HG02981 (cell line): ENCODE measurements at regions not wholly inside any gene's neighbourhood (a gene's known extent, or its start where the extent isn't known, plus 50 kb on each side); places are given as distances from the start of the nearest gene placed in this dataset.

Source experiments
- ATAC-seq: cut with Tn5 transposase; IDR thresholded peaks from one replicate; pipeline ENCODE4 v1.9.1; 2021; ENCODE audit warnings: mild to moderate bottlenecking, moderate library complexity; ENCODE audit not compliant: unreplicated experiment

DNA sequence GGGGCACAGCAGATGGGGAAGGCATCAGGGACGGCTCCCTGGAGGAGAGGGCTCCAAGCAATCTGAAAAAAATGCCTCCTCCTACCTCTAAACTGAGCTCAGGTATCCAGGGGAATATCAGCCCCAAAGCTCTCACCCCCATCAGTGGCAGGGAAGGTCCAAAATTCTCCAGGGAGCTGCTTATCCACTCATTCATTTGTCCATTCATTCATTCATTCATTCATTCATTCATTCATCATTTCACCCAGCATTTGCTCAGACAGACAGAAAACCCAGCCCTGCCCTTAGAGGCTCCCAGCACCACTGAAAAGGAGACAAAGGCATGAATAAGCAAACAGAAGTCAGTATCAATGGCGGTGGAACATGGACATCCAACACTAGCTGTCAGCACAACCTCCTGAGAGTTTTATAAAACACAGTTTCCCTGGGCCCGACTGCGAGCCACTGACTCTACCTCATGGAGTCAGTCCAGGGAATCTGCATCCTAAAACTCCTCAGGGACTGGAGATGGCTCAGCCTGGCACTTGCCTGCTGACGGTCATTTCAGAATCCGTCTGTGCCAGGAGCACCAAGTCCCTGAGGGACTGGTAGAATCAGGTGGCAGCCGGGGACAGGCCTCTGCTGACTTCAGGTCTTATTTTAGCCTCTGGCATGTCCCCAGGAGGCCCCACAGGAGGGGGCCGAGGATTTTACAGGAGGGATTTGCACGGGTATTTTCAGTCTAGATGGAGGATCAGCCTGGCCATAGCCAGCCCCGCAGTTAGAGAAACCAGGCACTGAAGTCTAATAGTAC is 164.6 kb downstream of the MN1 start:
- ATAC-seq = no peak

DNA sequence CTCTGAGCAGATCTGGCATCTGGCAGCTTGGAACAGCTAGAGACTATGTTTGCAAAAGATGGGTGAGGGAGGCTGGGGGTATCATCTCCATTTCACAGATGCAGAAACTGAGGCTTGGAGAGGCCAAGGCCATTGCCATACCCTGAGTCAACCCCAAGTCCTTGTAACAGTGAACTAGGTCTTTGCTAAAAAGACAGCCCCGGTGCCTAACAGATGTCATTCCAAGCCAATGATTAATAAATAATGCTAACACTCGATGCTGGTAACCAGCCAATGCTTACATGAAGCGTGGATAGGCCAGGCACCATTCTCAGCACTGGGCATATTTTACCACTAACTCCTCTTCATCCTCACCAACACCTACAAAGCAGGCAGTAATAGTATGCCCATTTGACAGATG is 164.0 kb downstream of the MN1 start:
- ATAC-seq = no peak

DNA sequence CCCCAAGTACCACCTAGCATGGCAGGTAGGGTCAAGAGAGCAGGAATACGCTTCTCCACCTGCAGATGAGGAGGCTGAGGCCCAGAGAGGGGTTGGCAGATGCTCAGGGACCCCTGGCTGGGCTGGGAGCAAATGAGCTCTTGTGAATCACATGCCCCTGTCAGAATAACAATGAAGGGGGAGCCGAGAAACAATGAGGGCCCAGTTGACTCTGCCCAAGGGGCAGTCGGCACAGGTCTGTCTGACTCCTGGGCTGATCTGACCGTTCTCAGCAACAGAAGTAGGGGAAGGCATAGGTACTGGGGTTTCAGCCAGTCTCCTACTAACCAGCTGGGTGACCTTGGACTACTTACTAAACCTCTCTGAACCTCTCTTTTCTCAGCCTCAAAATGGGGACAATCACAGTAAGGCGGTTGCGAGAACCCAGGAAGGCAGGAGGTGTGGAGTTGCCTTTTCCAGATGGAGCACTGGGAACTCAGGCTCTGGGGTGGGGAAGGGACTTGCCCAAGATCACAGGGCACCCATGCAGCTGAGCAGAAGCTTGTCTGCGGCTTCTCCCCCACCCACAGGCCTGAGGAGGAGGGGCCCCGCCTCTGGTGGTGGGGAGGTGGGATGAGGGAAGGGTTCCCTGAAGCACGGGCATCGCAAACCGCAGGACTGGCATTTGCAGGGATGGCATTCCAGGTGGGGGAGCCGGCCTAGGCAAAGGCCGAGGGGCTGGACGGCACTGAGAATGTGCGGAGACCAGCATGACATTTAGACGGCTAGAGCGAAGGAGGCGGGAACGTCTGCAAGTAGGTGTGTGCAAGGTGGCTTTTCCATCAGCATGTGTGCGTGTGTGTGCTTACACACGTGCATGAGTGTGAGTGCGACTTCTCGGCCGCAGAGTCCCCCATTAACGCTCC is 163.0 kb downstream of the MN1 start:
- no peak for ATAC-seq

DNA sequence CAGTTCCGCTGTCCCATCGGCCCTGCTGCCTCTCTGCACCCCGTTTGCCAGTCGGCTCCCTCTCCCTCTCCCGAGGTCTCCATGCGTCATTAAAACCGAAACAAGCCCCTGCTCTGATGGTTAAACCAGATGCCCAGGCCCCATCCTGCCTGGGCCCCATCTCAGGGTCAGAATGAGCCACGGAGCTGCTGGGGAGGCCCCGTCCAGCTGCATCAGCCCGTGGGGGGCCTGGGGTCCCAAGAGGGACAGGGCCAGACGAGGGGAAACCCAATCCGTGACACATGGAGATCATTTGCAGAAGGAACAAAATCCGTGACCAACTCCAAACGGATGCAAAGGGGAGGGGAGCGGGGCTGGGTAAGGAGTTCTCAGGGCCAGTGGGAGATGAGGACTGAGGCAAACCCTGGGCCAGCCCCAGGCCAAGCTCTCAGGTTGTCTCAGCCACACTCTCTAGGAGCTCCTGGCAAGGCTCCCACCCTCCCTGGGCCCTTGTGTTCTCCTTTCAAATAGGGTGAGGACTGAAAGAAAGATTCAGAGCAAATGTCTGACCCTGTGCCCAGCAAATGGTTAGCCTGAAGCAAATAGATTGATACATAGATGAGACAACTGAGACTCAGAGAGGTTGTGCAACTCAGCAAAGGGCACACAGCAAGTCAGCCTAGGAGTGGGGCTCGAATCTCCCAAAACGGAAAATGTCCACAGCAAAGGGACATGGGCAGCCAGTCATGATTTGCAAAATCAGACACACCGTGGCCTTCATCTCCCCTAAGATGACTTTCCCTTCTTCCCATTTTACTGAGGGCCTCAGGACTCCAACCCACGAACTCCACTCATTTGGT is 162.1 kb downstream of the MN1 start:
- no peak for ATAC-seq

DNA sequence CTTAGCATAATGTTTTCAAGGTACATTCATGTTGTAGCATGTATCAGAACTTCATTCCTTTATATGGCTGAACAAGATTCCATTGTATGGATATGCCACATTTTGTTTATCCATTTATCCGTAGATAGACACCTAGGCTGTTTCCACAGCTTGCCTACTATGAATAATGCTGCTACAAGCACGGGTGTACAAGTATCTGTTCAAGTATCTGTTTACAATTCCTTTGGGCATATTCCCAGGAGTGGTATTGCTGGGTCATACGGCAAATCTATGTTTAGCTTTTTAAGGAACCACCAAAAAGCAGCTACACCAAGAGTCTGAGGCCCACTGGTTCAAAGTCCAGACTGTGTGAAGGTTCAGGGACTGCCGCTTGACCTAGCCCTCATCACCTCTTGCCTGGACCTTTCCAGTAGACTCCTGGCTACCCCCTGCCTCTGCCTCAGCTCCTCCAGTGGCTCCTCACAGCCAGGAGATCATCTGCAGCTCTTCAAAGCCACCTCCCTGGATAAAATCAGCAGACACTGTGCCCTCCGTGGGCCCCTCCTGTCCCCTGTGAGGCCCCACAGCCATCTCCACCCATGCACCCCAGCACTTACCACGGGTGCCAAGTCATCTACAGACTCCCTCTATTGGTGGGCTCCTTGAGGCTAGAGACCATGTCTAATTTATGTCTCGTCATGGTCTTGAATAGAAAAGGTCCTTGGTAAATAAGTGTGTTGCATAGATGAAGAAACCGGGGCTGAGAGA is 160.3 kb downstream of the MN1 start:
- no peak for ATAC-seq

DNA sequence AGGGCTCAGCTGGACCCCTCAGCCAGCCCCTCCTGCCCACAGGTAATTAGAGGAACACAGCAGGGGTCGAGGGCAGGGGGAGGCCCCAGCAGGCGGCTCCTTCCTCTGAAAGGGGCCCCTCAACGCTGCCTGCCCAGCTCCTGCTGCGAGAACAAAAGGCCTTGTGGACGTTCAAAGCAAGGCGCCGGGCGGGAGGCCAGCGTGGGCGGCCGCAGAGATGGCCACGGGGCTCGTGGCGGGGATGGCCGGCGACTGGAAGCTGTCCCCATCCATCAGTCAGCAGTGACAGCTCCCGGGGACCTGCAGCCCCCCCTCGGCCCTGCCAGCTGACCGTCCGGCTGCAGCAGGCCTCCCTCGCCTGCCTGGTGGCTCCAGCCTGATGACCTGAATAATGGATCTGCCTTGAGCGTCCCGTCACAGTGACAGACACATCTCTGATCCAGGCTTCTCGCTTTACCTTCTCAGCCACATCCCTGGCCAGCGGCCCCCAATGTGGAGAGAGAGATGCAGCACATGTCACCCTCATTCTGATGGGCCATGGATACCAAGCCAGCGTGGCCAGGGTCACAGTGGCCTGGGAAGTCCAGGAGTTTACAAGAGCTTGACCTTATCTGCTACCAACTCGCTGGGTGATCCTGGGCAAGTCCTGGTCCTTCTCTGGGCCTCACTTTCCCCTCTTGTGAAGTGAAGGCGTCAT is 159.3 kb downstream of the MN1 start:
- ATAC-seq = no peak

DNA sequence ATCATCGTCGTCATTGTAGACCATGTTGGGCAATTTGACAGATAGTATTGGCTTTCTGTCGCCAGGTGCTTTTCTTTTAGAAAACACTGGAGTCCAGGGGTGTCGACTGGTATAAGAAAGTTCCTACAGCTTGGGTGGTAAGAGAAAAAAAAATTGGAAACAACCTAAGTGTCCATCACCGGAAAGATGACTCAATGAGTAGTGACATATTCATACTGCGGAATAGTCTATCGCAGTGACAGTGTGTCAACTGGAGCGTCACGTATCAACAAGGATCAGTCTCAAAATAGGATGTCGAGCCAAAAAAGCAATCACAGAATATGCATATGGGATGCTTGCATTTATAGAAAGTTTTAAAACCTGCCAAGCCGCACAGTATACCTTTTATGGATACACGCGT is 157.6 kb downstream of the MN1 start:
- ATAC-seq = no peak

DNA sequence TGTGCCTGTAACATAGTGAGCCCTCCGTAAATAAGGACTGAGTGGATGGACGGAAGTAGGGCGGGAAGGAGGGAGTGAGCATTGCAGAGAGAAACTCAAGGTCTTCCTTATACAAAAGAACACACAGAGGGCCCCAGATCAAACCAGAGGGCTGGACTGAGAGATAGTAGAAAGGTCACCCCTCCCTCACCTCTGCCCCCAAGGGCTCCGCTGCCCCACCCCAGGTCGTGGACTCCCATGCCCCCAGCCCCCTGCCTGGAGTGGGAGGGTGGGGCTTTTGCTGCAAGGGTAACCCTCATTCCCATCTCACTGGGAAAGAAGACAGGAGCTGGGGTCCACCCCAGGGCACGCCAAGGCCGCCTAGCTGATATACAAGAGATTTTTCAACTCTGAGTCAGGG is 157.0 kb downstream of the MN1 start:
- no peak for ATAC-seq

DNA sequence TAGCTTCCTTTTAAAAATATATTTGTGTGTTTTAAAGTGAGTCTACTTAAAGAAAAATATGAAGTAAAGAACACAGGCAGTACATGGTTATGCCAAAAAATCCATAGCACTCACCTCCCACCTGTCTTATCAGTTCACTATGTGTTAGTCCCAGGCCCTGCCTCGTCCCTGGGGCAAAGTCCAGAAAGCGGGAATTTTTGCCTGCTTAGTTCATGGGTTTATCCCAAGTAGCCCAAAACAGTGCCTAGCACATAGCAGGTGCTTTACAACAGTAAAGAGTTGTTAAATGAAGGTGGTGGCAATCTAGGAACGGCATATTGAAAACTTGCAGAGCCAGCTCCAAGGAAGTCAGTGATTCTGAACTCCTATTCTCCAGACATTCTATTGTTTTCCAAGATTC is 154.0 kb downstream of the MN1 start:
- no peak for ATAC-seq

DNA sequence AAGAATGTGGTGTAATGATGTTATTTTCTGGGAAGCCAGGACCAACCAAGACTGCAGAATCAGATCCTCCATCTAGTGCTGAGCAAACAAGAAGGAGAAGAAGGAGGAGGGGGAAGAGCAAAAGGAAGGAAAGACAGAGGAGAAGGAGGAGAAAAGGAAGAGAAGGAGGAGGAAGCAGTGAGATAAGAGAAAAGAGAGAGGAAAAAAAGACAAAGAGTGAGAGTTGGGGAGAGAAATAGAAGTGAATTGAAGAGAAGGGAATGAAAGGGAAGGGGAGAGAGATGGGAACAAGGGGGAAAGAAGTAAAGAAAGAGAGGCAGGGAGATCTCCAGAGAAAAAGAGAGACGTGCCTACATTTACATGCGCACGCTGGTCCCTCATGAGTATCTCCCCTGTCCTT is 153.5 kb downstream of the MN1 start:
- ATAC-seq = no peak

DNA sequence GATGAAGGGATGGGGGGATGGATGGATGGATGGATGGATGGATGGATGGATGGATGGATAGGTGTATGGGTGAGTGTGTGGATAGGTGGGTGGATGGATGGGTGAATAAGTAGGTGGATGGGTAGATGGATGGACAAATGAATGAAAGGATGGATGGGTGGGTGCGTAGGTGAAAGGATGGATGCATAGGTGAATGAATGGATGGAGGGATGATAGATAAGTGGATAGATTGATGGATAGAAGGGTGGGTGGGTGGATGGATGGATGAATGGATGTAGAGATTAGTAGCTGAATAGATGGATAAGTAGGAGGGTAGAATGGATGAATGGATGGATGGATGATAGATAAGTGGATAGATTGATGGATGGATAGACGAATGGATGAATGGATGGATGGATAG is 152.7 kb downstream of the MN1 start:
- no peak for ATAC-seq

DNA sequence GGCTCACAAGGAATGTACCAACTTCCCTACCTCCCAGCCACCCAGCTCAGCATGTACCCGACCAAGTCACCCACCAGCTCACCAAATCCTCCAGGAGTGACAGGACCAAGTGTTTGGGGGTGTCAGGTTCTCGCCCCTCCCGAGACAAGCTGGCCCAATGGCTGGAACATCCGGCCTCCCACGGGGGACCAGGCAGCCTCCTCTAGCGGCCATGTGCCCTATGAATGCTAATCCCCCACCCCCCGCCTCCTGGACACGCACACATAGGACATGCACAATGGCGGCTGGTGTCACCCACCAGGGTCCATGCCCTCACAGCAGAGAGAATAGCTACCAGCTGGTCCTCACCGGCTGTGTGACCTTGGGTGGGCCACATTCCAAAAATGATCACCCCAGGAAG is 151.0 kb downstream of the MN1 start:
- ATAC-seq = no peak

DNA sequence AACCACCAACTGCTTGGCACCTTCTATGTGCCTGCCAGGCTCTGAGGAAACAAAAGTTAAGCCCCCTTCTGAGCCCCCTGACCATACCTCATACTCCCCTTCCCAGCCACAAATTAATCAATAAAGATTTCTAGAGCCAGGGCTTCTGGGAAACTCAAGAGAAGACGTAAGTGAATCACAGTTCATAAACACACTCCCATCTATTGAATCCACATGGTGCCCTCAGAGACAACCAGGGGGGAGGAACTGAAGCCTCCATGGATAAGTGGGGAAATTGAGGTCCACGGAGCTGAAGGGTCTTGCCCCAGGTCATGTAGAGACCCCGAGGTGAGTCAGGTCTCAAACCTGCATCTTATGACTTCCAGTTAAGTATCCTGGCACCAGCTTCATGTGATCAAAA is 150.6 kb downstream of the MN1 start:
- no peak for ATAC-seq

DNA sequence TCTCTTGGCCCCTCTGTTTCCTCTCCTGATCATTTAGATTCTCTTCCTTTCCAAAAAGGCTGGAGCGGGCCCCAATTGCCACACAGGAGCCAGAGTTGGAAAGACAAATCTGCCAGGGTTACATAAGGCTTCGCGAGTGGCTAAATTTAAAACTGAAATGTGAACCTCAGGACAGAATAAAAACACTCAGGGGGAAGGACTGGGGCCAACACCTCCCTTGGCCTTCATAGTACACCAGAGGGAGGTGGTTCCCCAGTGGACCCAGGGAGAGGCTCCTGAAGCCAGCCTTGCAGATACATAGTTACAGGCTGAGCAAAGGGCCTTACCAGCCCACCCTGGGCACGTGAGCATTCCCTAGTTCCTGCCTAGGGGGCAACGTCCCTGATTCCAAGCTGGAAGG is 150.1 kb downstream of the MN1 start:
- no peak for ATAC-seq

DNA sequence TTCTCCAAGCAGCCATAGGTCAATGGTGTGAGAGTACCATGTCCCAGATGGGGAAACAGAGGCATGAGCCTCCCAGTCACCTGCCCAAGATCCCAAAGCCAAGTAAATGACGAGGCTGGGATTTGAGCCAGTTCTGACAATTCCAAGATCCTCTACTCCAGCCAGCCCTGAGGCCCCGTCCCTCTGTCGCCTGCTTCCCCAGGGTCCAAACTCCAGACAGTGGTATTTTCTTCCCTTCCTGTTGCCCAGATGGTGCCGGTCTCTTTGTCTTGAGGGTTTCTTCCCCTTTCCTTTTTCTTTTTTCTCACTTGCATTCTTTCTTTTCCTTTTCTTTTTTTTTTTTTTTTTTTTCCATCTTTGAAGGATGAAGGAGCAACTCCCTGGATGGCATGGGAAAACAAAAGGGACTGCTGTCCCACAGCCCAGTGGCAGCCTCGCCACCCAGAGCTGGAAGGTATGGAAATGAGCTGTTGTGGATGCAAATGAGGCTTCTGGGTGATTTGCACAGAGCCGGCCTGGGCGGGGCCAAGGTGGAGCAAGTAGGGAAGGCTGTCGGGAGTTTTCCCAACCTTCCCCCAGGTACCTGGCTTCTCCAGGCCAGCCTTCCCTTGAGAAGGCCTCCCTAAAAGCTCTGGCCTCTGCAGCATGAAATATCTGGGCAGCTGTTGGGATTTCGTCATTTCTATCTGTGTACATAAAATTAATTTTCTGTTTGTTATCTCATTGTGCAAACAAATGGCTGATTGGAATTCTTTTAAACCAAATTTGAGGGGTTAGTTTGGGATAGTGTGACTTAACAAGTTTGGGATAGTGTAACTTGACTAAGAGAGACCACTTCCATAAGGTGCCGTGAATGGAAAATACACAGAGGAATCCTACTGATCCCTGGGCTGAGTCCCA is 146.8 kb downstream of the MN1 start:
- no peak for ATAC-seq

DNA sequence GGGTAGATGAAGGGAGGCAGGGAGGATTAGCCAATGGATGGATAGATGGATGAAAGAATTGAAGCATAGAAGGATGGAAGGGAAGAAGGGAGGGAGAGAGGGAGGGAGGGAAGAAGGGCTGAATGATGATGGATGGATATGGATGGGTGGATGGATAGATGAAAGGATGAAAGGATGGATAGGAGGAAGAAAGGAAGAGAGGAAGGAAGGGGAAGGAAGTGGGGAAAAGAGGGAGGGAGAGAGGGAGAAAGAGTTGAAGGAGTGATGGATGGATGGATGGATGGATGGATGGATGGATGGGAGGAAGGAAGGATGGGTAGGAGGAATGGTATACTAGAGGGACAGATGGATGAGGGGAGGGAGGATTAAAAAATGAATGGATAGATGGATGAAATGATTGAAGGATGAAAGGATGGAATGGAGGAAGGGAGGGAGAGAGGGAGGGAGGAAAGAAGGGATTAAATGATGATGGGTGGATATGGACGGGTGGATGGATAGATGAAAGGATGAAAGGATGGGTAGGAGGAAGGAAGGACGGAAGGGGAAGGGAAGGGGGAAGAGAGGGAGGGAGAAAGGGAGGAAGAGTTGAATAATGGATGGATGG is 145.9 kb downstream of the MN1 start:
- ATAC-seq = no peak

DNA sequence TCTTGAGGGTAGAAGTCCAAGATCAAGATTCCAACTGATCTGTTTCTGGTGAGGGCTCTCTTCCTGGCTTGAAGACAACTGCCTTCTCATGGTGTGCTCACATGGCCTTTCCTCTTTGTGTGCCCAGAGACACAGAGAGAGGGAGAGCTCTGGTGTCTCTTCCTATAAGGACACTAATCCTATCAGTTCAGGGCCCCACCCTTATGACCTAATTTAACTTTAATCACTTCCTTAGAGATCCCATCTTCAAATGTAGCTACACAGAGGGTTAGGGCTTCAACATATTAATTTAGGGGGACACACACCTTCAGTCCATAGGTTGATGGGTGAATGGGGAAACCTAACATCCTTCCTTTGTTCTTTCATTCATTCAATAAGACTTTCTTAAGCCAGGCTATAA is 144.6 kb downstream of the MN1 start:
- ATAC-seq = no peak

DNA sequence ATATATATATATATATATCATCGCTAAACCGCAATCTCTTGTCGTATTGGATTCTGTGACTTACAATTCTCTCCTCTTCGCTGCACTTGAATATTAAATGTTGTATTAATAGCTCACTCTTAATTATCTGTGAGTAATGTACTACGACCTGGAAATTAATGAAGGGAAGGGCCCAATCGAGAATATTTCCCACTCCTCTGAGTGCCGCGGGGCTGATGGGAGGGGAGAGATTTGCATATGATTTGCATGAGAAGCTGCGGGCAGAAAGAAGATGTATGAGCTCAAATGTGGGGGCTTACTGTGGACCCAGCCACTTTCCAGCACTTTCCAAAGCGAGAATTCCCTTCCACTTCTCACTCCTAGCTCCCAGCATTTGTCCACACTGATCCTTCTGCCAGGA is 141.2 kb downstream of the MN1 start:
- no peak for ATAC-seq
